Cardiac muscle cell (in vitro differentiated cells and primary cell): ENCODE measurements at regions not wholly inside any gene's neighbourhood (a gene's known extent, or its start where the extent isn't known, plus 50 kb on each side); places are given as distances from the start of the nearest gene placed in this dataset.

Source experiments
- DNase-seq, 2 donors: peaks; one replicate each; pipeline versions ENCODE4 v3.0.0 to v3.0.0-alpha.2; 2010 to 2017; ENCODE audit warnings: low read depth in 1 of 2, low spot score in 1 of 2
- H3K27ac ChIP-seq: fragments of 200-600 bp; sonication (generic); 2 replicates; pipeline ENCODE4 v1.5.1; 2016
- H3K27me3 ChIP-seq: fragments of 200-600 bp; sonication (generic); 2 replicates; pipeline ENCODE4 v1.6.0; 2016; ENCODE audit warnings: control low read depth
- H3K36me3 ChIP-seq: fragments of 200-600 bp; sonication (generic); 2 replicates; pipeline ENCODE4 v1.5.1; 2016; ENCODE audit warnings: control low read depth
- H3K4me1 ChIP-seq: fragments of 200-600 bp; sonication (generic); 2 replicates; pipeline ENCODE4 v1.8.1; 2017; ENCODE audit warnings: low read depth, mild to moderate bottlenecking, mixed run types
- H3K4me3 ChIP-seq: fragments of 200-600 bp; sonication (generic); 2 replicates; pipeline ENCODE4 v1.5.1; 2016; ENCODE audit warnings: mild to moderate bottlenecking
- H3K9me3 ChIP-seq: fragments of 200-600 bp; sonication (generic); 2 replicates; pipeline ENCODE4 v1.5.1; 2017; ENCODE audit warnings: low read depth, mild to moderate bottlenecking, control low read depth
- CTCF ChIP-seq: IDR thresholded peaks from 2 replicates; pipeline ENCODE4 v1.5.1; 2012; ENCODE audit warnings: low read depth, mild to moderate bottlenecking, low read length

DNA sequence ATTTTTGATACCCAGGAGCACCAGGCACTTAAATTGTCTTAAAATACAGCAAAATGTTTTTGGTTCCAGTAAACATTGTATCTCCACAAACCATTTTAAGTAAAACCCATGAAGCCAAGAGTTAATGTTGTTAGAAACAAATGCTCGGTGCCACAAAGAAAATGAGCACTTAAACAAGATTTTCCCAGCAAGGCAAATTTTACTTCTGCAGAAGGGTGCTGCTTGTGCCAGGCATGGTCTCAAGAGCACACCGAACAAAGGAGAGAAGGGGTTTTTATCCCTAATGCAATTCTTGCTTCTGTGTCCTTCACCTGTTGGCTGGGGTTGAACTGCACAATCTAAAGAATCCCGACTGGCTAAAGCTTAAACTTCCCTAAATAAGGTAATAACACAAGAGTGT lies 286.7 kb downstream of the ADCYAP1 start:
- H3K4me3 ChIP-seq, result no peak overlapping the region
- no peaks in the 10 kb centered on the region for H3K9me3 ChIP-seq
- DNase-seq, result no peak
- no peak overlapping the region for H3K27ac ChIP-seq
- no peak for TF ChIP-seq CTCF
- no peaks in the 10 kb centered on the region for H3K4me1 ChIP-seq
- no peaks in the 10 kb centered on the region for H3K36me3 ChIP-seq
- H3K27me3 ChIP-seq, result no peaks in the 10 kb centered on the region

DNA sequence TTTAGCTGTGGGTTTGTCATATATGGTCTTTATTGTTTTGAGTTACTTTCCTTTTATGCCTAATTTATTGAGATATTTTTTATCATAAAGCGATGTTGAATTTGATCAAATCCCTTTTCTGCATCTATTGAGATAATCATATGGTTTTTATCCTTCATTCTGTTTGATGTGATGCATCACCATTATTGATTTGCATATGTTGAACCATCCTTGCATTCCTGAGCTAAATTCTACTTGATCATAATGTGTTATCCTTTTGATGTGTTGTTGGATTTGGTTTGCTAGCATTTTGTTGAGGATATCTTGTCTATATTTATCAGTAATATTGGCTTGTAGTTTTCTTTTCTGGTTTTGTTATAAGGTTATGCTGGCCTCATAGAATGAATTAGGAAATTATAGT lies 308.5 kb downstream of the ADCYAP1 start:
- Histone ChIP-seq H3K27me3 (no peaks in the 10 kb centered on the region), H3K4me3 (no peak overlapping the region), H3K27ac (no peak overlapping the region), H3K36me3 (no peaks in the 10 kb centered on the region), H3K9me3 (no peaks in the 10 kb centered on the region), H3K4me1 (no peaks in the 10 kb centered on the region)
- DNase-seq, result no peak
- no peak for TF ChIP-seq CTCF

- no peaks in the 10 kb centered on the region for H3K9me3 ChIP-seq
- no peaks in the 10 kb centered on the region for H3K27me3 ChIP-seq
- no peak overlapping the region for H3K27ac ChIP-seq
- DNase-seq, result no peak
- H3K4me3 ChIP-seq, result no peak overlapping the region
- no peaks in the 10 kb centered on the region for H3K36me3 ChIP-seq
- no peak for TF ChIP-seq CTCF
- no peaks in the 10 kb centered on the region for H3K4me1 ChIP-seq
Observed at GRCh38 chr18:1222880-1223279, 318.2 kb downstream of the ADCYAP1 start.

DNA sequence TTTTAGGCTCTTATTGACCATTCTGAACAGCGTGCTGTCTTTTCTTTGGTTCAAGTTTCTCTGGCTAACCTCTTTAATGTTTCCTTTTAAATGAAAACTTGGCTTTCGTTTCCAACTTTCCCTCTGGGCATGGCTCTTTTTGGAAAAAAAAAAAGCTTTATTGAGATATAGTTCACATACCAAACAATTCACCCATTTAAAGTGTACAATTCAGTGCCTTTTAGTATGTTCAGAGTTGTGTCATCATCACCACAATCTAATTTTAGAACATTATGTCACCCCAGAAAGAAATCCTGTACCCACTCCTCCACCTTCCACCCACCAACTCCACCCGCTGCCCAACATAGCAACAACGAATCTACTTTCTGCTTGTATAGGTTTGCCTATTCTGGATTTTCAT lies 322.4 kb downstream of the ADCYAP1 start:
- no peaks in the 10 kb centered on the region for H3K36me3 ChIP-seq
- TF ChIP-seq CTCF, result no peak
- H3K9me3 ChIP-seq, result no peaks in the 10 kb centered on the region
- H3K4me3 ChIP-seq, result no peak overlapping the region
- no peaks in the 10 kb centered on the region for H3K4me1 ChIP-seq
- DNase-seq, result no peak
- no peaks in the 10 kb centered on the region for H3K27me3 ChIP-seq
- H3K27ac ChIP-seq, result no peak overlapping the region

- H3K4me1 ChIP-seq, result no peaks in the 10 kb centered on the region
- H3K9me3 ChIP-seq, result no peaks in the 10 kb centered on the region
- no peaks in the 10 kb centered on the region for H3K36me3 ChIP-seq
- no peaks in the 10 kb centered on the region for H3K27me3 ChIP-seq
- no peak for TF ChIP-seq CTCF
- H3K27ac ChIP-seq, result no peak overlapping the region
- DNase-seq, result no peak
- no peak overlapping the region for H3K4me3 ChIP-seq
Observed at GRCh38 chr18:1229634-1230033, 325.0 kb downstream of the ADCYAP1 start.

GRCh38 chr18:1232867-1233266 lies 328.2 kb downstream of the ADCYAP1 start:
- H3K27me3 ChIP-seq, result no peaks in the 10 kb centered on the region
- TF ChIP-seq CTCF, result no peak
- H3K36me3 ChIP-seq, result no peaks in the 10 kb centered on the region
- H3K4me3 ChIP-seq, result no peak overlapping the region
- H3K27ac ChIP-seq, result no peak overlapping the region
- DNase-seq, result no peak
- no peaks in the 10 kb centered on the region for H3K4me1 ChIP-seq
- H3K9me3 ChIP-seq, result no peaks in the 10 kb centered on the region
